IMR-90 (cell line): ENCODE measurements at regions not wholly inside any gene's neighbourhood (a gene's known extent, or its start where the extent isn't known, plus 50 kb on each side); places are given as distances from the start of the nearest gene placed in this dataset.

Experiments
- ATAC-seq: fragments of 200-7000 bp; cut with Tn5 transposase; 2 replicates; pipeline ENCODE4 v1.9.1; 2020; ENCODE audit warnings: low read depth, mild to moderate bottlenecking, moderate library complexity
- BruUV-seq: library from RNA; stranded (reverse); fragments of 400-500 nt; replicated peaks from 2 replicates; lab custom pipeline; 2021; lab: Mats Ljungman, UMichigan
- CTCF ChIA-PET: fragments of 300-600 bp; formaldehyde crosslinking; extraction: SDS; loops from one replicate; lab custom pipeline; 2021; ENCODE audit warnings: antibody characterized with exemption; lab: Yijun Ruan, JAX
- POLR2A ChIA-PET: fragments of 300-600 bp; sonication (Branson Sonifier 250); formaldehyde crosslinking; loops from one replicate; lab custom pipeline; 2022; ENCODE audit warnings: antibody characterized with exemption; ENCODE audit not compliant: unreplicated experiment; lab: Charles Lee
- DNase-seq: peaks from one replicate; pipeline ENCODE4 v3.0.0; 2013
- H2AFZ ChIP-seq: replicated peaks from 2 replicates; pipeline ENCODE3; 2013; ENCODE audit warnings: low read length, mild to moderate bottlenecking; ENCODE audit not compliant: poor library complexity
- H2AK5ac ChIP-seq: 2 replicates; pipeline ENCODE4 v1.6.1; 2013; ENCODE audit warnings: low read depth, low read length, inconsistent platforms
- H2AK9ac ChIP-seq: replicated peaks from 2 replicates; pipeline ENCODE3; 2013; ENCODE audit warnings: mild to moderate bottlenecking, low read depth, low read length, moderate library complexity; ENCODE audit not compliant: poor library complexity
- H2BK120ac ChIP-seq: 2 replicates; pipeline ENCODE4 v1.6.1; 2013; ENCODE audit warnings: low read depth, low read length, inconsistent platforms
- H2BK15ac ChIP-seq: 3 replicates; pipeline ENCODE4 v1.6.1; 2013; ENCODE audit warnings: low read depth, low read length, inconsistent platforms
- H2BK20ac ChIP-seq: 2 replicates; pipeline ENCODE4 v1.6.1; 2013; ENCODE audit warnings: low read depth, mild to moderate bottlenecking, inconsistent platforms, low read length, moderate library complexity
- H2BK5ac ChIP-seq: 2 replicates; pipeline ENCODE4 v1.6.1; 2013; ENCODE audit warnings: mild to moderate bottlenecking, low read depth, low read length, inconsistent platforms; ENCODE audit not compliant: poor library complexity, severe bottlenecking
- H3K14ac ChIP-seq: replicated peaks from 2 replicates; pipeline ENCODE4 v1.6.1; 2013; ENCODE audit warnings: low read depth, low read length, inconsistent platforms
- H3K18ac ChIP-seq: 2 replicates; pipeline ENCODE4 v1.6.1; 2013; ENCODE audit warnings: low read depth, low read length, control low read depth
- H3K23ac ChIP-seq: 2 replicates; pipeline ENCODE4 v1.6.1; 2013; ENCODE audit warnings: low read depth, low read length, inconsistent platforms
- H3K27ac ChIP-seq: 2 replicates; pipeline ENCODE4 v1.5.1; 2013; ENCODE audit warnings: mild to moderate bottlenecking, control low read depth, low read length; ENCODE audit not compliant: insufficient read depth
- H3K27me3 ChIP-seq: 2 replicates; pipeline ENCODE4 v1.6.1; 2013; ENCODE audit warnings: low read length; ENCODE audit not compliant: control insufficient read depth, insufficient read depth
- H3K36me3 ChIP-seq: 2 replicates; pipeline ENCODE4 v1.6.1; 2013; ENCODE audit warnings: low read length, mixed read lengths; ENCODE audit not compliant: control insufficient read depth, insufficient read depth
- H3K4ac ChIP-seq: 2 replicates; pipeline ENCODE4 v1.6.1; 2013; ENCODE audit warnings: low read depth, low read length, inconsistent platforms
- H3K4me1 ChIP-seq: 2 replicates; pipeline ENCODE4 v1.6.1; 2013; ENCODE audit warnings: low read length, mixed read lengths; ENCODE audit not compliant: control insufficient read depth, insufficient read depth
- H3K4me2 ChIP-seq: 2 replicates; pipeline ENCODE4 v1.6.1; 2013; ENCODE audit warnings: low read depth, mild to moderate bottlenecking, control low read depth, low read length, moderate library complexity
- H3K4me3 ChIP-seq: 2 replicates; pipeline ENCODE4 v1.5.1; 2013; ENCODE audit warnings: low read depth, mild to moderate bottlenecking, control low read depth, low read length, moderate library complexity; ENCODE audit not compliant: insufficient read depth
- H3K56ac ChIP-seq: 2 replicates; pipeline ENCODE4 v1.6.1; 2013; ENCODE audit warnings: low read length, inconsistent platforms; ENCODE audit not compliant: insufficient read depth; ENCODE audit errors: extremely low read depth
- H3K79me1 ChIP-seq, 2 experiments: 2 replicates each; pipeline ENCODE4 v1.6.1; 2013; ENCODE audit warnings: low read length in 2 of 2, inconsistent platforms in 1 of 2, low read depth in 1 of 2
- H3K9ac ChIP-seq: 2 replicates; pipeline ENCODE4 v1.6.1; 2013; ENCODE audit warnings: low read depth, low read length, control low read depth
- H3K9me1 ChIP-seq: 2 replicates; pipeline ENCODE4 v1.6.1; 2013; ENCODE audit warnings: low read length, inconsistent platforms; ENCODE audit not compliant: insufficient read depth
- H3K9me3 ChIP-seq: 2 replicates; pipeline ENCODE4 v1.6.1; 2013; ENCODE audit warnings: low read length; ENCODE audit not compliant: control insufficient read depth, insufficient read depth
- H4K20me1 ChIP-seq: 2 replicates; pipeline ENCODE4 v1.6.1; 2013; ENCODE audit warnings: low read length, inconsistent platforms; ENCODE audit not compliant: insufficient read depth
- H4K5ac ChIP-seq: 2 replicates; pipeline ENCODE4 v1.6.1; 2013; ENCODE audit warnings: mild to moderate bottlenecking, low read depth, low read length, control low read depth
- H4K8ac ChIP-seq, 2 experiments: 2 replicates each; pipeline ENCODE4 v1.6.1; 2013; ENCODE audit warnings: low read depth in 2 of 2, low read length in 2 of 2, control low read depth in 1 of 2, inconsistent platforms in 1 of 2
- H4K91ac ChIP-seq: 2 replicates; pipeline ENCODE4 v1.6.1; 2013; ENCODE audit warnings: low read depth, low read length, inconsistent platforms; ENCODE audit not compliant: insufficient read depth
- BHLHE40 ChIP-seq: fragments of 150-350 bp; IDR thresholded peaks from 2 replicates; pipeline ENCODE4 v1.6.1; 2016; ENCODE audit warnings: mild to moderate bottlenecking, low read depth, low read length
- CEBPB ChIP-seq: IDR thresholded peaks from 2 replicates; pipeline ENCODE4 v1.6.1; 2012; ENCODE audit warnings: low read depth, low read length, improper control_type of control experiment
- CHD1 ChIP-seq: IDR thresholded peaks from 2 replicates; pipeline ENCODE4 v1.6.1; 2012; ENCODE audit warnings: low read depth, low read length, improper control_type of control experiment
- CTCF ChIP-seq: conservative IDR thresholded peaks from 2 replicates; pipeline ENCODE4 v1.5.1; 2012; ENCODE audit warnings: mild to moderate bottlenecking, low read depth, low read length, improper control_type of control experiment
- FOS ChIP-seq: fragments of 150-350 bp; IDR thresholded peaks from 2 replicates; pipeline ENCODE4 v1.6.1; 2016; ENCODE audit warnings: low read depth, low read length
- MAZ ChIP-seq: IDR thresholded peaks from 2 replicates; pipeline ENCODE4 v1.6.1; 2012; ENCODE audit warnings: low read depth, mild to moderate bottlenecking, low read length, improper control_type of control experiment, moderate library complexity, borderline replicate concordance
- NFE2L2 ChIP-seq: fragments of 150-350 bp; IDR thresholded peaks from 2 replicates; pipeline ENCODE4 v1.6.1; 2016; ENCODE audit warnings: low read depth, mild to moderate bottlenecking, low read length
- POLR2A ChIP-seq: IDR thresholded peaks from 2 replicates; pipeline ENCODE4 v1.6.1; 2012; ENCODE audit warnings: mild to moderate bottlenecking, low read depth, low read length
- RAD21 ChIP-seq: IDR thresholded peaks from 2 replicates; pipeline ENCODE4 v1.6.1; 2012; ENCODE audit warnings: low read length, improper control_type of control experiment
- RCOR1 ChIP-seq: IDR thresholded peaks from 2 replicates; pipeline ENCODE4 v1.6.1; 2012; ENCODE audit warnings: mild to moderate bottlenecking, low read length, improper control_type of control experiment; ENCODE audit not compliant: insufficient replicate concordance
- RFX5 ChIP-seq: IDR thresholded peaks from 2 replicates; pipeline ENCODE4 v1.8.0; 2012; ENCODE audit warnings: low read depth, mild to moderate bottlenecking, low read length, moderate library complexity
- SMC3 ChIP-seq: fragments of 150-350 bp; IDR thresholded peaks from 2 replicates; pipeline ENCODE4 v1.6.1; 2016; ENCODE audit warnings: low read depth, mild to moderate bottlenecking, antibody characterized with exemption, low read length, moderate library complexity
- WGBS, 2 experiments: methylation state at CpG; one replicate each; pipeline versions ENCODE4 v1.1.5 to v1.1.7; 2013; ENCODE audit warnings: missing lambda C conversion rate in 2 of 2; ENCODE audit not compliant: insufficient read length in 1 of 2; ENCODE audit errors: extremely low coverage in 2 of 2; 5-methylcytosine and 5-hydroxymethylcytosine counted together
- dilution Hi-C: fragments of 300-500 bp; cut with HindIII; formaldehyde crosslinking; loops from one replicate; pipeline ENCODE4 v1.14.3; 2018; ENCODE audit warnings: low sequenced_read_pairs; ENCODE audit not compliant: unreplicated experiment
- in situ Hi-C: fragments of 300-500 bp; cut with MboI; formaldehyde crosslinking; loops from 3 replicates; pipeline ENCODE4 v1.14.3; 2019; ENCODE audit warnings: low sequenced_read_pairs, inconsistent platforms, mixed read lengths
- intact Hi-C: fragments of 100-400 bp; cut with micrococcal nuclease; formaldehyde crosslinking; loops from 2 replicates; pipeline ENCODE4 v1.10.0; 2022

- in situ Hi-C loops (no loop called here), intact Hi-C loops (no loop called here), dilution Hi-C loops (no loop called here)
- Histone ChIP-seq H4K20me1 (no peaks in the 10 kb centered on the region), H3K4ac (no peak overlapping the region), H3K14ac (0 out of 2 replicates have a peak overlapping the region, but pooled peaks have one; percentile 27), H3K27me3 (no peaks in the 10 kb centered on the region), H2BK15ac (no peak overlapping the region), H3K79me1 (no peaks in the 10 kb centered on the region), H3K56ac (no peak overlapping the region), H2BK5ac (no peak overlapping the region), H3K36me3 (no peaks in the 10 kb centered on the region), H2AFZ (no peak overlapping the region), H3K18ac (no peak overlapping the region), H4K8ac (no peak overlapping the region), H3K4me1 (peaks cover 6% of the 10 kb centered on the region; the same call in 1 of the 2 replicates), H3K4me3 (no peak overlapping the region), H2BK120ac (no peak overlapping the region), H2BK20ac (no peak overlapping the region), H3K23ac (no peak overlapping the region), H2AK5ac (no peak overlapping the region), H2AK9ac (no peak overlapping the region), H3K4me2 (no peak overlapping the region), H3K9me1 (no peaks in the 10 kb centered on the region), H4K5ac (no peak overlapping the region), H3K9me3 (no peaks in the 10 kb centered on the region), H3K27ac (no peak overlapping the region), H4K91ac (no peak overlapping the region), H3K9ac (no peak overlapping the region)
- TF ChIP-seq RAD21: no peak
- TF ChIP-seq RCOR1: no peak
- no peak for TF ChIP-seq POLR2A
- TF ChIP-seq RFX5: no peak
- no peak for TF ChIP-seq BHLHE40
- no peak for TF ChIP-seq SMC3
- TF ChIP-seq CTCF: no peak
- TF ChIP-seq CHD1: no peak
- no peak for TF ChIP-seq MAZ
- TF ChIP-seq FOS: no peak
- no peak for TF ChIP-seq NFE2L2
- no peak for TF ChIP-seq CEBPB
- DNase-seq (no peak), ATAC-seq (no peak)
- POLR2A ChIA-PET: no interaction called here
- CTCF ChIA-PET: no interaction called here
- 95% methylated on average over 4 of the region's 10 CpGs; no CpG with 5 or more reads in 1 of the 2 experiments for WGBS, 2 experiments
- no TSS peak for BruUV-seq
Observed at GRCh38 chr10:78292250-78292981, 258.8 kb downstream of the RPS24 start.
